Kidney (tissue), 13 donors: ENCODE measurements at regions not wholly inside any gene's neighbourhood (a gene's known extent, or its start where the extent isn't known, plus 50 kb on each side); places are given as distances from the start of the nearest gene placed in this dataset.

Experiments
- DNase-seq, 5 donors: peaks; one replicate each; pipeline ENCODE4 v3.0.0-alpha.2; 2013 to 2020
- FAIRE-seq: peaks from 2 replicates; lab custom pipeline; 2012; peaks lifted over from hg19 to GRCh38; lab: Jason Lieb, UNC
- H3K27ac ChIP-seq, 2 donors: one replicate each; pipeline ENCODE4 v1.7.0; 2013; ENCODE audit warnings: low read depth in 2 of 2, low read length in 2 of 2, inconsistent platforms in 1 of 2
- H3K27me3 ChIP-seq: one replicate; pipeline ENCODE4 v1.7.1; 2013; ENCODE audit warnings: low read length, inconsistent platforms; ENCODE audit not compliant: control insufficient read depth, insufficient read depth
- H3K36me3 ChIP-seq, 3 donors: one replicate each; pipeline versions ENCODE4 v1.7.0 to v1.7.1; 2013; ENCODE audit warnings: low read length in 3 of 3, control low read depth in 1 of 3, inconsistent platforms in 1 of 3; ENCODE audit not compliant: insufficient read depth in 3 of 3, control insufficient read depth in 2 of 3
- H3K4me1 ChIP-seq, 3 donors: one replicate each; pipeline versions ENCODE4 v1.7.0 to v1.7.1; 2013; ENCODE audit warnings: low read length in 3 of 3, inconsistent platforms in 1 of 3, low read depth in 1 of 3; ENCODE audit not compliant: control insufficient read depth in 2 of 3, insufficient read depth in 2 of 3
- H3K4me3 ChIP-seq, 3 donors: one replicate each; pipeline versions ENCODE4 v1.7.0 to v1.8.1; 2013; ENCODE audit warnings: low read length in 3 of 3, control low read depth in 1 of 3, inconsistent platforms in 1 of 3
- H3K9ac ChIP-seq, 3 donors: one replicate each; pipeline versions ENCODE4 v1.7.0 to v1.7.1; 2013; ENCODE audit warnings: low read length in 3 of 3, control low read depth in 1 of 3, inconsistent platforms in 1 of 3
- H3K9me3 ChIP-seq, 3 donors: one replicate each; pipeline versions ENCODE4 v1.7.0 to v1.7.1; 2013; ENCODE audit warnings: low read length in 3 of 3, control low read depth in 1 of 3, inconsistent platforms in 1 of 3; ENCODE audit not compliant: control insufficient read depth in 2 of 3, insufficient read depth in 1 of 3
- CTCF ChIP-seq: IDR thresholded peaks from 3 replicates; pipeline ENCODE4 v1.5.1; 2012; ENCODE audit warnings: mild to moderate bottlenecking, moderate library complexity, borderline replicate concordance; ENCODE audit not compliant: insufficient read depth; ENCODE audit errors: extremely low read depth
- intact Hi-C: fragments of 100-400 bp; cut with DNase I; formaldehyde crosslinking; loops from one replicate; pipeline ENCODE4 v1.11.1; 2022
- donor health status: control.
- donor health status: control.
- donor health status: control.
- donor health status: control.
- donor health status: control.
- donor health status: DM: yes; HTN: yes; CAD: no.
- donor health status: Normal renal cell carcinoma (clear cell type).

GRCh38 chr12:29879606-29880308 lies 96.0 kb upstream of the TMTC1 start:
- no peak for TF ChIP-seq CTCF
- Histone ChIP-seq H3K4me1 (no peaks in the 10 kb centered on the region), H3K9me3 (peaks cover 0 to 6% (median 4%) of the 10 kb centered on the region in 3 donors), H3K4me3 (no peak overlapping the region), H3K36me3 (no peaks in the 10 kb centered on the region), H3K27ac (no peak overlapping the region), H3K9ac (no peak overlapping the region), H3K27me3 (no peaks in the 10 kb centered on the region)
- FAIRE-seq (no peak), DNase-seq (no peak)
- intact Hi-C loops, result no loop called here

GRCh38 chr12:29869946-29870345 lies 86.2 kb upstream of the TMTC1 start:
- Histone ChIP-seq H3K36me3 (no peaks in the 10 kb centered on the region), H3K4me1 (no peaks in the 10 kb centered on the region), H3K27ac (no peak overlapping the region), H3K9ac (no peak overlapping the region), H3K4me3 (no peak overlapping the region), H3K27me3 (no peaks in the 10 kb centered on the region), H3K9me3 (no peaks in the 10 kb centered on the region)
- TF ChIP-seq CTCF, result no peak
- DNase-seq, result peak in 3 of 5 donors; percentile 23 to 68 (median 36)
- intact Hi-C loops, result no loop called here
- FAIRE-seq, result no peak

- Histone ChIP-seq H3K27me3 (no peaks in the 10 kb centered on the region), H3K4me1 (no peaks in the 10 kb centered on the region), H3K9ac (no peak overlapping the region), H3K4me3 (no peak overlapping the region), H3K9me3 (no peaks in the 10 kb centered on the region), H3K27ac (no peak overlapping the region), H3K36me3 (no peaks in the 10 kb centered on the region)
- DNase-seq (no peak), FAIRE-seq (no peak)
- no peak for TF ChIP-seq CTCF
- intact Hi-C loops, result no loop called here
Observed at GRCh38 chr12:29867823-29868222, 84.1 kb upstream of the TMTC1 start.

GRCh38 chr12:29863665-29864064 lies 79.9 kb upstream of the TMTC1 start:
- Histone ChIP-seq H3K9me3 (no peaks in the 10 kb centered on the region), H3K4me1 (no peaks in the 10 kb centered on the region), H3K27ac (no peak overlapping the region), H3K27me3 (no peaks in the 10 kb centered on the region), H3K36me3 (no peaks in the 10 kb centered on the region), H3K9ac (no peak overlapping the region), H3K4me3 (no peak overlapping the region)
- TF ChIP-seq CTCF, result no peak
- no peak for FAIRE-seq
- no peak for DNase-seq
- intact Hi-C loops, result no loop called here
